Testis (tissue), 2 donors: ENCODE measurements at regions not wholly inside any gene's neighbourhood (a gene's known extent, or its start where the extent isn't known, plus 50 kb on each side); places are given as distances from the start of the nearest gene placed in this dataset.
A peak's percentile ranks its signal among the peaks of the same experiment; 100 is the strongest.

Experiments
- DNase-seq: peaks from one replicate; pipeline ENCODE4 v3.0.0-alpha.2; 2019
- H3K27ac ChIP-seq, 2 donors: fragments of 200-600 bp; sonication (generic); one replicate each; pipeline ENCODE4 v1.5.1; 2019
- H3K27me3 ChIP-seq: fragments of 200-600 bp; sonication (generic); one replicate; pipeline ENCODE4 v1.5.1; 2019
- H3K36me3 ChIP-seq: fragments of 200-600 bp; sonication (generic); one replicate; pipeline ENCODE4 v1.5.1; 2017; ENCODE audit warnings: low read depth; ENCODE audit errors: missing control alignments
- H3K4me1 ChIP-seq: fragments of 200-600 bp; sonication (generic); one replicate; pipeline ENCODE4 v1.5.1; 2019
- H3K4me3 ChIP-seq, 2 donors: fragments of 200-600 bp; sonication (generic); one replicate each; pipeline ENCODE4 v1.5.1; 2017 to 2019
- H3K9me3 ChIP-seq: fragments of 200-600 bp; sonication (generic); one replicate; pipeline ENCODE4 v1.5.1; 2017
- POLR2A ChIP-seq: fragments of 450-650 bp; IDR thresholded peaks from one replicate; pipeline ENCODE4 v1.6.1; 2017; ENCODE audit warnings: antibody characterized with exemption, mild to moderate bottlenecking, moderate library complexity
- WGBS, 2 donors: methylation state at CpG; one replicate each; pipeline ENCODE4 v1.1.5; 2018; 5-methylcytosine and 5-hydroxymethylcytosine counted together
- intact Hi-C: fragments of 100-400 bp; cut with DNase I; formaldehyde crosslinking; loops from one replicate; pipeline ENCODE4 v1.15.1; 2023; ENCODE audit warnings: low total_unique reads
- TF ChIP-seq, protein P1 (sequence below), 3 experiments: fragments of 450-650 bp in 2 of 3; fragments of 200-600 bp in 1 of 3; sonication (generic) in 1 of 3; IDR thresholded peaks; one replicate each; pipeline ENCODE4 v1.5.1; 2016 to 2019; ENCODE audit warnings: antibody characterized with exemption in 3 of 3, mild to moderate bottlenecking in 2 of 3, moderate library complexity in 1 of 3

DNA sequence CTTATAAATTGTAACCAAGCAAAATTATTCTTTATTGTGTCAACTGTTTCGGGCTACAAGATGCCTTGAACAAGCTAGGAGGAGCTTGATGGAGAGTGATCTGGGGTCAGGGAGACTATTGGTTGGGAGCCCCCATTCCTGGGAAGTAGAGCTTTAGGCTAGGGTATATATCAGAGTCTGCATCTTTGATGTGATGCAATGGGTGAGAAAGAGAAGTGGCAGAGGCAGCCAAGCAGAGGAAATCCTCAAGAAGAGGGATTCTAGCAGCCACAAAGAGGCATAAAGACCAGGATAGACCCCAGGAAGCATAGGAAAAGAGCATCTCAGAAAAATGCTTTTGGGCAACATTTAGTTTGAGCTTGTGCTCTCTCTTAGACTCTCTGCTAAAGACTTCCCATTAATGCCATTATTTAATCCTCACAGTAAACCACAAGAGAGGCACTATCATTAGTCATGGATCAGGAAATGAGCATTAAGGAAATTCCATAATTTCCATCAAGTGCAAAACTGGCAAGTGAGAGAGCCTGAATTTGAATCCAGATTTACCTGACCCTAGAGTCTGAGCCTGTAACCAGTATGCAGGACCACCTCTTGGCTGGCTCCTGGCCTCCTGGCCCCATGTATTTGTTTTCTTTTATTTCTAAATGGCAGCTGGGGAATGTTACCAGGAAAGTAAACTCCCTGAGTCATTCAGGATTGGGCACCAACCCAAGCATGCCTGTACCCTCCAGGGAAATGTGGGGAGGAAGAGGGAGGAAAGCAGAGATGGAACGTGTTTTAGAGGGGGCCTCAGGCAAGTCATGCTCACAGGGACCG is 118.7 kb downstream of the RPL22L1 start:
- intact Hi-C loops: no loop called here
- whole genome bisulfite sequencing, 2 donors: 60 to 64% methylated on average over 3 of the region's 3 CpGs
- Histone ChIP-seq H3K4me3 (no peak overlapping the region), H3K36me3 (no peaks in the 10 kb centered on the region), H3K9me3 (no peaks in the 10 kb centered on the region), H3K27ac (no peak overlapping the region), H3K27me3 (no peaks in the 10 kb centered on the region), H3K4me1 (peaks cover 15% of the 10 kb centered on the region)
- TF ChIP-seq, protein P1, sequence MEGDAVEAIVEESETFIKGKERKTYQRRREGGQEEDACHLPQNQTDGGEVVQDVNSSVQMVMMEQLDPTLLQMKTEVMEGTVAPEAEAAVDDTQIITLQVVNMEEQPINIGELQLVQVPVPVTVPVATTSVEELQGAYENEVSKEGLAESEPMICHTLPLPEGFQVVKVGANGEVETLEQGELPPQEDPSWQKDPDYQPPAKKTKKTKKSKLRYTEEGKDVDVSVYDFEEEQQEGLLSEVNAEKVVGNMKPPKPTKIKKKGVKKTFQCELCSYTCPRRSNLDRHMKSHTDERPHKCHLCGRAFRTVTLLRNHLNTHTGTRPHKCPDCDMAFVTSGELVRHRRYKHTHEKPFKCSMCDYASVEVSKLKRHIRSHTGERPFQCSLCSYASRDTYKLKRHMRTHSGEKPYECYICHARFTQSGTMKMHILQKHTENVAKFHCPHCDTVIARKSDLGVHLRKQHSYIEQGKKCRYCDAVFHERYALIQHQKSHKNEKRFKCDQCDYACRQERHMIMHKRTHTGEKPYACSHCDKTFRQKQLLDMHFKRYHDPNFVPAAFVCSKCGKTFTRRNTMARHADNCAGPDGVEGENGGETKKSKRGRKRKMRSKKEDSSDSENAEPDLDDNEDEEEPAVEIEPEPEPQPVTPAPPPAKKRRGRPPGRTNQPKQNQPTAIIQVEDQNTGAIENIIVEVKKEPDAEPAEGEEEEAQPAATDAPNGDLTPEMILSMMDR (IDR thresholded peaks at IDR 0.05): no peak
- TF ChIP-seq POLR2A: no peak
- DNase-seq: peak; percentile 47

DNA sequence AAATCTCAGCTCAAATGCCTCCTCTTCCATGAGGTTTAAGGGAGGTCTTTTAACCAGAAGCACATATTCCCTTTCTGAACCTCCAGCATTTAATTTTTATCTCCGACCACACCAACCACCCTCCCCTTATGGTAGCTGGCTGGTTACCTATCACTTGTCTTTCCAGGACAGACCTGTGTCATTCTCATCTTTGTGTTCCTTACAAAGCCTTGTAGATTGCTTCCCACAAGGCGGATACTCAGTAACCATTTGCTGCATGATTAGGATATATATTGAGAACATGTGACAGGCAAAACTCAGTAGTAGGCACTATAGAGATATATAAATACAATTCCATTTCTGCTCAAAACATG is 119.5 kb downstream of the RPL22L1 start:
- WGBS, 2 donors: 92 to 98% methylated on average over 2 of the region's 2 CpGs
- no peak overlapping the region for H3K4me3 ChIP-seq
- no peaks in the 10 kb centered on the region for H3K36me3 ChIP-seq
- no peak for DNase-seq
- no peaks in the 10 kb centered on the region for H3K27me3 ChIP-seq
- TF ChIP-seq POLR2A: no peak
- TF ChIP-seq, protein P1 (IDR thresholded peaks at IDR 0.05): no peak
- peaks cover 15% of the 10 kb centered on the region for H3K4me1 ChIP-seq
- no peaks in the 10 kb centered on the region for H3K9me3 ChIP-seq
- intact Hi-C loops: no loop called here
- no peak overlapping the region for H3K27ac ChIP-seq

DNA sequence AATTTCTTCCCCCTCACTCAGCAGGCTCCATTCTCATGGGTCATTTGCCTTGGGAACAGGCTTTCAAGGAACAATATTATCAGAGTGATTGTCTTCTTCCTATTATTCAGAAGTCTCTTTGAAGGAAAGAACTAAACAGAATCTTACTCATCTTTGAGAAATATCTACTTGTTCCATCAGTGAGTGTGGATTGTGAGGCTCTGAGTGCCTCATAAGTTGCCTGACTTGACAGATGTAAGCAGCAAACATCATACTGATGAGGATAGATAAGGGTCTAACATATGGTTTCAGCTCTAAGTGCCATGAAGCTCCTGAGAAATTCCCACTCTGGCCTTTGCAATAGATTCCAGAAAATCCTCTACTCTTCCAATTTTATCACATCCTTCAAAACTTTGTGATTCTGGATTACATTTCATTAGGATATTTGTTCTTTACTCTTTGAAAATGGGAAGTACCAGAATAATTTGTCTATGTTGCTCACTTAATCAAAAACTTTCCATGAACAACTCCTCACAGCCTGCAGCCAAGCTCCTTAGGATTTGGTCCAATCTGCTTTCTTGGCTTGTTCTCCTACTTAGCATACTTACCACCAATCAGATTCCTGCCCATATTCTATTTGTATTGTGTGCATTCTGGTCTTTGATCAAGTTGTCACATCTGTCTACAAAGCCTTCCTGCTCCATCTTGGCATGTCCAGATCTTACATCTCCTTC is 120.1 kb downstream of the RPL22L1 start:
- intact Hi-C loops: no loop called here
- no peaks in the 10 kb centered on the region for H3K36me3 ChIP-seq
- TF ChIP-seq, protein P1 (IDR thresholded peaks at IDR 0.05): no peak
- TF ChIP-seq POLR2A: no peak
- H3K9me3 ChIP-seq: no peaks in the 10 kb centered on the region
- no peak overlapping the region for H3K4me3 ChIP-seq
- DNase-seq: no peak
- peaks cover 15% of the 10 kb centered on the region for H3K4me1 ChIP-seq
- no peak overlapping the region for H3K27ac ChIP-seq
- no peaks in the 10 kb centered on the region for H3K27me3 ChIP-seq

DNA sequence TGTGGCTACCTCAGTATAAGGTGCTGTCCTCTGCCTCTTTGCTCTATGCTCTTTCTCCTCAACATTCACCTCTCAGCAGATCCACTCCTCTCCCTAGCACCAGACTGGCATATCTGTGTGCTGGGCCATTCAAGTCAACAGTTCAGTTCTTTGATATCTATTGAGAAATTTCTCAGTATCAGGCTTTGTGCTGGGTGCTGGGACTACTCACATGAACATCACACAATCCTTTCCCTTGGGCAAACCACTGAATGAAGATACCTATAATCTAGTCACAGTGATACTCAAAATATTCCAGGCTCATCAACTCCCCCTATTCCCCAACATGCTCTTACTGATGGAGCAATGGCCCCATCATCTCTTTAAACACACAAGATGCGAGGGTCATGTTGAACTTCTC is 120.8 kb downstream of the RPL22L1 start:
- Histone ChIP-seq H3K4me1 (peaks cover 15% of the 10 kb centered on the region), H3K36me3 (no peaks in the 10 kb centered on the region), H3K27ac (no peak overlapping the region), H3K4me3 (no peak overlapping the region), H3K27me3 (no peaks in the 10 kb centered on the region), H3K9me3 (no peaks in the 10 kb centered on the region)
- no peak for DNase-seq
- intact Hi-C loops: no loop called here
- WGBS, 2 donors: 93 to 94% methylated on average over 1 of the region's 1 CpG
- TF ChIP-seq, protein P1 (IDR thresholded peaks at IDR 0.05): no peak
- no peak for TF ChIP-seq POLR2A
